Keratinocyte (primary cell): ENCODE measurements at regions not wholly inside any gene's neighbourhood (a gene's known extent, or its start where the extent isn't known, plus 50 kb on each side); places are given as distances from the start of the nearest gene placed in this dataset.

Source experiments
- EZH2 ChIP-seq: IDR thresholded peaks from one replicate; pipeline ENCODE4 v1.6.1; 2012; ENCODE audit warnings: inconsistent platforms, mild to moderate bottlenecking, low read length, moderate library complexity
- TF ChIP-seq, protein P1 (sequence below), 3 experiments: IDR thresholded peaks in 1 of 3; conservative IDR thresholded peaks in 1 of 3; optimal IDR thresholded peaks in 1 of 3; 2 replicates in 2 of 3; 3 replicates in 1 of 3; pipeline versions ENCODE3 to v1.5.1; 2011; ENCODE audit warnings: low read length in 3 of 3, mild to moderate bottlenecking in 3 of 3, moderate library complexity in 2 of 3, control low read depth in 1 of 3, inconsistent platforms in 1 of 3; ENCODE audit not compliant: insufficient read depth in 2 of 3; ENCODE audit errors: extremely low read depth in 1 of 3

DNA sequence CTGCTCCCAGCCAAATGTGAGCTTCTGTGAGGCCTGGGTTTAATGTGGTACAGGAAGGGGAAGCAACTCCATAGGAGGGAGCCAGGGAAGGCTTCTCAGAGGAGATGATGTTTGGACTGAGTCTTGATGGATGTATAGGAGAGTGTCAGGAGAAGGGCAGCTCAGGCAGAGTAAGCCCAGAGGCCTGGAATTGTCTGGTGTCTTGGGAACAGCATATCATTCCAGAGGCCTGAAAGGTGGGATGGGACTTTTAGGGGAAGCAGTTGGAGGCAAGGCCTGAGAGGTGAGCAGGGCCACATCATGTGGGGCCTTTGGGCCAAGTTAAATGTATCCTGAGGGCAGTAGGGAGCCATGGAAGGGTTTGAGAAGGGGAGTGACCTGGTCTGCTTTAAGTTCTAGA, 148.6 kb upstream of the WNT4 start:
- TF ChIP-seq, protein P1, sequence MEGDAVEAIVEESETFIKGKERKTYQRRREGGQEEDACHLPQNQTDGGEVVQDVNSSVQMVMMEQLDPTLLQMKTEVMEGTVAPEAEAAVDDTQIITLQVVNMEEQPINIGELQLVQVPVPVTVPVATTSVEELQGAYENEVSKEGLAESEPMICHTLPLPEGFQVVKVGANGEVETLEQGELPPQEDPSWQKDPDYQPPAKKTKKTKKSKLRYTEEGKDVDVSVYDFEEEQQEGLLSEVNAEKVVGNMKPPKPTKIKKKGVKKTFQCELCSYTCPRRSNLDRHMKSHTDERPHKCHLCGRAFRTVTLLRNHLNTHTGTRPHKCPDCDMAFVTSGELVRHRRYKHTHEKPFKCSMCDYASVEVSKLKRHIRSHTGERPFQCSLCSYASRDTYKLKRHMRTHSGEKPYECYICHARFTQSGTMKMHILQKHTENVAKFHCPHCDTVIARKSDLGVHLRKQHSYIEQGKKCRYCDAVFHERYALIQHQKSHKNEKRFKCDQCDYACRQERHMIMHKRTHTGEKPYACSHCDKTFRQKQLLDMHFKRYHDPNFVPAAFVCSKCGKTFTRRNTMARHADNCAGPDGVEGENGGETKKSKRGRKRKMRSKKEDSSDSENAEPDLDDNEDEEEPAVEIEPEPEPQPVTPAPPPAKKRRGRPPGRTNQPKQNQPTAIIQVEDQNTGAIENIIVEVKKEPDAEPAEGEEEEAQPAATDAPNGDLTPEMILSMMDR (optimal IDR thresholded peaks at IDR 0.05 in 1 of 3, IDR thresholded peaks at IDR 0.05 in 1 of 3, conservative IDR thresholded peaks at IDR 0.05 in 1 of 3; ENCODE audit: extremely low read depth in 1 of 3, insufficient read depth in 2 of 3, low read length in 3 of 3) = no peak
- TF ChIP-seq EZH2 = no peak
